HEK293 (cell line): ENCODE measurements at regions not wholly inside any gene's neighbourhood (a gene's known extent, or its start where the extent isn't known, plus 50 kb on each side); places are given as distances from the start of the nearest gene placed in this dataset.

Experiments
- CTCF ChIA-PET: fragments of 350-600 bp; formaldehyde crosslinking; extraction: SDS; loops from one replicate; lab custom pipeline; 2021; ENCODE audit warnings: antibody characterized with exemption; lab: Yijun Ruan, JAX
- POLR2A ChIA-PET: fragments of 300-600 bp; formaldehyde crosslinking; extraction: SDS; loops from one replicate; lab custom pipeline; 2020; ENCODE audit warnings: antibody characterized with exemption, inconsistent platforms; lab: Yijun Ruan, JAX
- H3K27ac ChIP-seq: fragments of 200-500 bp; sonication (Bioruptor generic); 2 replicates; pipeline ENCODE4 v1.5.1; 2014; ENCODE audit warnings: low read depth, low read length, control low read depth, inconsistent platforms; ENCODE audit errors: extremely low read depth
- H3K36me3 ChIP-seq, 2 experiments: fragments of 200-500 bp in 1 of 2; sonication (Bioruptor generic) in 1 of 2; 1 replicate in 1 of 2; 2 replicates in 1 of 2; pipeline ENCODE4 v1.5.1; 2014 to 2017; ENCODE audit warnings: inconsistent platforms in 2 of 2, low read length in 2 of 2; ENCODE audit not compliant: control insufficient read depth in 2 of 2, insufficient read depth in 1 of 2
- H3K4me1 ChIP-seq: fragments of 200-500 bp; sonication (Bioruptor generic); 2 replicates; pipeline ENCODE4 v1.5.1; 2014; ENCODE audit warnings: mild to moderate bottlenecking, low read length, inconsistent platforms; ENCODE audit not compliant: control insufficient read depth, insufficient read depth
- H3K4me3 ChIP-seq: 2 replicates; pipeline ENCODE4 v1.5.1; 2011; ENCODE audit warnings: low read depth, mild to moderate bottlenecking, control low read depth, low read length, moderate library complexity
- H3K9me3 ChIP-seq: fragments of 200-500 bp; sonication (Bioruptor generic); 2 replicates; pipeline ENCODE4 v1.5.1; 2014; ENCODE audit warnings: low read depth, low read length, inconsistent platforms; ENCODE audit not compliant: control insufficient read depth, insufficient read depth
- BCL11B ChIP-seq: fragments of 450-650 bp; formaldehyde crosslinking; IDR thresholded peaks from 2 replicates; pipeline ENCODE4 v1.5.1; 2016; ENCODE audit warnings: low read depth, missing biosample characterization, missing genetic modification characterization
- CTCF ChIP-seq: fragments of 450-650 bp; formaldehyde crosslinking; IDR thresholded peaks from 2 replicates; pipeline ENCODE4 v1.5.1; 2016; ENCODE audit warnings: missing biosample characterization, missing genetic modification characterization
- GLIS1 ChIP-seq: fragments of 450-650 bp; formaldehyde crosslinking; IDR thresholded peaks from 2 replicates; pipeline ENCODE4 v1.5.1; 2016; ENCODE audit warnings: missing biosample characterization, missing genetic modification characterization
- KLF16 ChIP-seq: fragments of 450-650 bp; formaldehyde crosslinking; IDR thresholded peaks from 2 replicates; pipeline ENCODE4 v1.5.1; 2017; ENCODE audit warnings: missing biosample characterization, missing genetic modification characterization
- ZBTB48 ChIP-seq: fragments of 450-650 bp; formaldehyde crosslinking; IDR thresholded peaks from 2 replicates; pipeline ENCODE4 v1.5.1; 2016; ENCODE audit warnings: missing biosample characterization, missing genetic modification characterization
- ZBTB7A ChIP-seq: fragments of 450-650 bp; formaldehyde crosslinking; IDR thresholded peaks from 2 replicates; pipeline ENCODE4 v1.5.1; 2016; ENCODE audit warnings: low read depth, missing biosample characterization, missing genetic modification characterization
- ZBTB8A ChIP-seq: fragments of 450-650 bp; formaldehyde crosslinking; IDR thresholded peaks from 2 replicates; pipeline ENCODE4 v1.5.1; 2016; ENCODE audit warnings: missing biosample characterization, missing genetic modification characterization
- ZNF26 ChIP-seq: fragments of 450-650 bp; formaldehyde crosslinking; IDR thresholded peaks from 2 replicates; pipeline ENCODE4 v1.5.1; 2016; ENCODE audit warnings: missing biosample characterization, missing genetic modification characterization
- ZNF518A ChIP-seq: fragments of 450-650 bp; formaldehyde crosslinking; conservative IDR thresholded peaks from 2 replicates; pipeline ENCODE4 v1.5.1; 2016; ENCODE audit warnings: low read depth, missing biosample characterization, missing genetic modification characterization
- ZNF660 ChIP-seq: fragments of 450-650 bp; IDR thresholded peaks from 2 replicates; pipeline ENCODE4 v1.5.1; 2018; ENCODE audit warnings: missing biosample characterization, mild to moderate bottlenecking, missing genetic modification characterization
- TF ChIP-seq, protein P1 (sequence below): fragments of 450-650 bp; formaldehyde crosslinking; IDR thresholded peaks from 2 replicates; pipeline ENCODE4 v1.5.1; 2016; ENCODE audit warnings: missing biosample characterization, missing genetic modification characterization
- TF ChIP-seq, protein P2 (sequence below): fragments of 450-650 bp; formaldehyde crosslinking; IDR thresholded peaks from 2 replicates; pipeline ENCODE4 v1.5.1; 2016; ENCODE audit warnings: missing biosample characterization, missing genetic modification characterization

- no peaks in the 10 kb centered on the region for H3K4me1 ChIP-seq
- TF ChIP-seq BCL11B (tag by site-specific recombination) (no peak), CTCF (tag by site-specific recombination) (no peak), ZBTB8A (tag by site-specific recombination) (no peak), ZBTB48 (tag by site-specific recombination) (no peak), ZNF518A (tag by site-specific recombination) (no peak), GLIS1 (no peak), ZBTB7A (tag by site-specific recombination) (no peak), ZNF26 (tag by site-specific recombination) (no peak), KLF16 (no peak), ZNF660 (tag by site-specific recombination) (no peak)
- TF ChIP-seq, protein P1, sequence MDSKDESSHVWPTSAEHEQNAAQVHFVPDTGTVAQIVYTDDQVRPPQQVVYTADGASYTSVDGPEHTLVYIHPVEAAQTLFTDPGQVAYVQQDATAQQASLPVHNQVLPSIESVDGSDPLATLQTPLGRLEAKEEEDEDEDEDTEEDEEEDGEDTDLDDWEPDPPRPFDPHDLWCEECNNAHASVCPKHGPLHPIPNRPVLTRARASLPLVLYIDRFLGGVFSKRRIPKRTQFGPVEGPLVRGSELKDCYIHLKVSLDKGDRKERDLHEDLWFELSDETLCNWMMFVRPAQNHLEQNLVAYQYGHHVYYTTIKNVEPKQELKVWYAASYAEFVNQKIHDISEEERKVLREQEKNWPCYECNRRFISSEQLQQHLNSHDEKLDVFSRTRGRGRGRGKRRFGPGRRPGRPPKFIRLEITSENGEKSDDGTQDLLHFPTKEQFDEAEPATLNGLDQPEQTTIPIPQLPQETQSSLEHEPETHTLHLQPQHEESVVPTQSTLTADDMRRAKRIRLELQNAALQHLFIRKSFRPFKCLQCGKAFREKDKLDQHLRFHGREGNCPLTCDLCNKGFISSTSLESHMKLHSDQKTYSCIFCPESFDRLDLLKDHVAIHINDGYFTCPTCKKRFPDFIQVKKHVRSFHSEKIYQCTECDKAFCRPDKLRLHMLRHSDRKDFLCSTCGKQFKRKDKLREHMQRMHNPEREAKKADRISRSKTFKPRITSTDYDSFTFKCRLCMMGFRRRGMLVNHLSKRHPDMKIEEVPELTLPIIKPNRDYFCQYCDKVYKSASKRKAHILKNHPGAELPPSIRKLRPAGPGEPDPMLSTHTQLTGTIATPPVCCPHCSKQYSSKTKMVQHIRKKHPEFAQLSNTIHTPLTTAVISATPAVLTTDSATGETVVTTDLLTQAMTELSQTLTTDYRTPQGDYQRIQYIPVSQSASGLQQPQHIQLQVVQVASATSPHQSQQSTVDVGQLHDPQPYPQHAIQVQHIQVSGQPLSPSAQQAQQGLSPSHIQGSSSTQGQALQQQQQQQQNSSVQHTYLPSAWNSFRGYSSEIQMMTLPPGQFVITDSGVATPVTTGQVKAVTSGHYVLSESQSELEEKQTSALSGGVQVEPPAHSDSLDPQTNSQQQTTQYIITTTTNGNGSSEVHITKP (tag by site-specific recombination), result no peak
- TF ChIP-seq, protein P2, sequence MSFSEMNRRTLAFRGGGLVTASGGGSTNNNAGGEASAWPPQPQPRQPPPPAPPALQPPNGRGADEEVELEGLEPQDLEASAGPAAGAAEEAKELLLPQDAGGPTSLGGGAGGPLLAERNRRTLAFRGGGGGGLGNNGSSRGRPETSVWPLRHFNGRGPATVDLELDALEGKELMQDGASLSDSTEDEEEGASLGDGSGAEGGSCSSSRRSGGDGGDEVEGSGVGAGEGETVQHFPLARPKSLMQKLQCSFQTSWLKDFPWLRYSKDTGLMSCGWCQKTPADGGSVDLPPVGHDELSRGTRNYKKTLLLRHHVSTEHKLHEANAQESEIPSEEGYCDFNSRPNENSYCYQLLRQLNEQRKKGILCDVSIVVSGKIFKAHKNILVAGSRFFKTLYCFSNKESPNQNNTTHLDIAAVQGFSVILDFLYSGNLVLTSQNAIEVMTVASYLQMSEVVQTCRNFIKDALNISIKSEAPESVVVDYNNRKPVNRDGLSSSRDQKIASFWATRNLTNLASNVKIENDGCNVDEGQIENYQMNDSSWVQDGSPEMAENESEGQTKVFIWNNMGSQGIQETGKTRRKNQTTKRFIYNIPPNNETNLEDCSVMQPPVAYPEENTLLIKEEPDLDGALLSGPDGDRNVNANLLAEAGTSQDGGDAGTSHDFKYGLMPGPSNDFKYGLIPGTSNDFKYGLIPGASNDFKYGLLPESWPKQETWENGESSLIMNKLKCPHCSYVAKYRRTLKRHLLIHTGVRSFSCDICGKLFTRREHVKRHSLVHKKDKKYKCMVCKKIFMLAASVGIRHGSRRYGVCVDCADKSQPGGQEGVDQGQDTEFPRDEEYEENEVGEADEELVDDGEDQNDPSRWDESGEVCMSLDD (tag by site-specific recombination), result no peak
- H3K27ac ChIP-seq, result no peak overlapping the region
- H3K9me3 ChIP-seq, result no peaks in the 10 kb centered on the region
- no peaks in the 10 kb centered on the region for H3K36me3 ChIP-seq
- ChIA-PET POLR2A (interaction anchor here (0.7 kb wide), 1 partner anchor 971 kb away, joined by 3 read pairs; no protein-coding TSS in a partner anchor), CTCF (interaction anchor here (0.6 to 1.9 kb wide), 4 partner anchors 57 to 1483 kb away, joined by 3 to 7 read pairs (median 5); no protein-coding TSS in a partner anchor)
- H3K4me3 ChIP-seq, result no peak overlapping the region
These were observed 67.6 kb upstream of the PRKG1 start for GRCh38 chr10:51006686-51007085.
